H4 (cell line): ENCODE measurements at regions not wholly inside any gene's neighbourhood (a gene's known extent, or its start where the extent isn't known, plus 50 kb on each side); places are given as distances from the start of the nearest gene placed in this dataset.
A peak's percentile ranks its signal among the peaks of the same experiment; 100 is the strongest.
"Not testable (repeated sequence)": the region's sequence is repeated elsewhere in the genome, so short reads cannot be mapped to it uniquely, and the experiment has no call there.

Source experiments
- DNase-seq: peaks from one replicate; pipeline ENCODE4 v3.0.0-alpha.2; 2015; ENCODE audit warnings: low spot score

DNA sequence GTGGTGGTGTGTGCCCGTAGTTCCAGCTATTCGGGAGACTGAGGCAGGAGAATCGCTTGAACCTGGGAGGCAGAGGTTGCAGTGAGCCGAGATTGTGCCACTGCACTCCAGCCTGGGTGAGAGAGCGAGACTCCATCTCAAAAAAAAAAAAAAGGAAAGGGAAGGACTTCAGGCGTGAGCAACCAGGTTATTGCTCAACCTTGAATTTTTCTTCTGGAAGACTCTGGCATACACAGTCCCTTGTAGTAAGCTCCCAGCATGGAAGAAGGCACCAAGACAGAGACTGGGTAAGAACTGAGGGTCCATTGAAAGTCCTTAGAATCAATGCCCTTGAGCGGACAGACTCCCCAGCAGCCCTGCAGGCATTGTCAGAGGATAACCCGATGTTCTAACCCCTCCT lies 75.0 kb downstream of the C9orf50 start:
- DNase-seq, result not testable (repeated sequence)

DNA sequence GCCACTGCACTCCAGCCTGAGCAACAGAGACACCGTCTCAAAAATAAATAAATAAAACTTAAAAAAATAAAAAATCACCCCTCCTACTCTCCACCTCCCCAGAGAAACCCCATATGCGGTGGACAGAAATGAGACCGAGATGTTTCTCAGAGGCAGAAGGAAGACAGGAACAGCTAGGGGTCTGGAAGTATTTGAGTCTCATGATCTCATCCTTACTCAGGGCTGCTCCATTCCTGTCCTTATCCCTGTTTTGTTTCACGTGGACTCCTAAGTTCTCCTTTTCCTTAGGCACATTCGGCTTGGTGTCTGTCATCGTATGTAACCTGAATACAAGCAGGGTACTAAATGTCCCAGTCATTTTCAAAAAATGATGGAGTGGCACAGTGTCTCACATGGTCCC lies 76.1 kb downstream of the C9orf50 start:
- no peak for DNase-seq

- DNase-seq, result no peak
Measured at GRCh38 chr9:129542741-129543140, 78.2 kb downstream of the C9orf50 start.

- DNase-seq, result no peak
Measured at GRCh38 chr9:129541270-129541669, 79.6 kb downstream of the C9orf50 start.

- no peak for DNase-seq
Measured at GRCh38 chr9:129539446-129539845, 81.5 kb downstream of the C9orf50 start.

GRCh38 chr9:129531860-129532402 lies 89.0 kb downstream of the C9orf50 start:
- not testable (repeated sequence) for DNase-seq

DNA sequence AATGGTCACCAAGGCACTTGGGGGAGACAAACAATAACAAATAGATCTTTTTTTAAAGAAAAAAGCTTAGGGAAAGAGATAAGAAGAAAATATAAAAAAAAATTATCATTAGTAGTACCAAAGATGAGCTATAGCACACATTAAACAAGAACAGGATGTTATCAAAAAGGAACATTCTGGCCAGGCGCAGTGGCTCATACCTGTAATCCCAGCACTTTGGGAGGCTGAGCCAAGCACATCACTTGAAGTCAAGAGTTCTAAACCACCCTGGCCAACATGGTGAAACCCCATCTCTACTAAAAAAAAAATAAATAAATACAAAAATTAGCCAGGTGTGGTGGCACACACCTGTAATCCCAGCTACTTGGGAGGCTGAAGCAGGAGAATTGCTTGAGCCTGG lies 92.9 kb downstream of the C9orf50 start:
- not testable (repeated sequence) for DNase-seq

GRCh38 chr9:129525656-129526196 lies 95.2 kb downstream of the C9orf50 start:
- DNase-seq, result no peak

DNA sequence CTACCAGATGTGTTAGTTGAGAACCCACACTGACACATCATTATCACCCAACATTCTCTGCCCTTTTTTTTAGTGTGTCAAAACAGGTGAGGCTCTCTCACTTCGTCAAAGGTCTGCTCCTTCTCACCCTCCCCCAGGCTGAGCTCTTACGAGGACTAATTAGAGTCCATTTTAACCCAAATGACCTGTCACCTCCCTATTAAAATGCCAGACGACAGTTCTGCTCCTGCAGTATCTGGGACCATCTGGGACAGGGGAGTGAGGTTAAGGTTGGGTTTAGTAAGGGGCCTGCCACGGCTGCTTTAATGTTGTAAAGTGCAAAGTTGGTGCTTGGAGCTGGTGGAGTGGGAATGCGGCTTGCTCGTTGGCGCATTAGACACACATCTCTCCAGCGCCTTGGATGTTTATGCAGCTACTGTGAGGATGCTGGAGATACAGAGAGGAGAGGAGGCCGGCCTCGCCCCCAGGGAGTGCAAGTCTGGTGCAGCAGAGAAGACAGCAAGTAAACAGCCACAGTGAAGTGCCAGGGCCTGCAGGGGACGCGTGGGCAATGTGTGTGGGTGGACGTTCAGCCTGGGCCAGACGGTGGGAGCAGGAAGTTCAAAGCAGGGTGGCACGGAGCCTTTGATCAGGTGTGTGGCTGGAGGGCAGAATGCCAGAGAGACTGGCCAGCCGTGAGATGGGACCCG lies 96.2 kb downstream of the C9orf50 start:
- no peak for DNase-seq

- no peak for DNase-seq
Measured at GRCh38 chr9:129523943-129524581, 96.8 kb downstream of the C9orf50 start.

DNA sequence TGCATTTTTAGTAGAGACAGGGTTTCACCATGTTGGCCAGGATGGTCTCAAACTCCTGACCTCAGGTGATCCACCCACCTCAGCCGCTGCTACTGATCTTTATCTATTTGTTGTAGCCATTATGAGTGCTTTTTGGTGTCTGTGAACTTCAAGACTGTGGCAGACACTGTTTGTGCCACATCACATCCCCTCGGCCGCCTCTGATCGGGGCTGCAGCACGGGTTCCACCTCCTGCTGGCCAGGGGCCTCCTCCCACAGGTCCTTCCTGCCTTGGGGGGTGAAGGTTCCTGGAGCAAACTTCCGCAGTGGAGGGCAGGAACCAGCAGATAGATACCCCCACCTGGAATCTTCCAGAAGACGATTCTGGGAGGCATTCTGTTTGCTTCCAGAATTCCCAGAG lies 98.5 kb downstream of the C9orf50 start:
- DNase-seq, result no peak

DNA sequence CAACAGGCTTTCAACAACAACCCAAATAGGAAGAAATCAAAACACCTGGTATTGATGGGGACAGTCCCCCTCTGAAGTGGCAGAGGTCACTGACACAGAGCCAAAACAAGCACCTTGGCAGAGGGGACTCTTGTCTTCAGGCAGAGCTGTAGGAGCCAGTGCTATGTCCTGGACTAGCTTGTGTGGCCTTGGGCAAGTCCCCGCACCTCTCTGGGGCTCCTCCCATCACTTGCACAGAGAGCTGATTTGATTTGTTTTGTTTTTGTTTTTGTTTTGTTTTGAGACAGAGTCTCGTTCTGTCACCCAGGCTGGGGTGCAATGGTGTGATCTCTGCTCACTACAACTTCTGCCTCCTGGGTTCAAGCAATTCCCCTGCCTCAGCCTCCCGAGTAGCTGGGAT lies 100.8 kb downstream of the C9orf50 start:
- no peak for DNase-seq

GRCh38 chr9:129518074-129518473 lies 102.8 kb downstream of the C9orf50 start:
- DNase-seq, result no peak

GRCh38 chr9:129517006-129517405 lies 103.9 kb downstream of the C9orf50 start:
- DNase-seq, result no peak

GRCh38 chr9:129514891-129515290 lies 106.0 kb downstream of the C9orf50 start:
- DNase-seq, result no peak

DNA sequence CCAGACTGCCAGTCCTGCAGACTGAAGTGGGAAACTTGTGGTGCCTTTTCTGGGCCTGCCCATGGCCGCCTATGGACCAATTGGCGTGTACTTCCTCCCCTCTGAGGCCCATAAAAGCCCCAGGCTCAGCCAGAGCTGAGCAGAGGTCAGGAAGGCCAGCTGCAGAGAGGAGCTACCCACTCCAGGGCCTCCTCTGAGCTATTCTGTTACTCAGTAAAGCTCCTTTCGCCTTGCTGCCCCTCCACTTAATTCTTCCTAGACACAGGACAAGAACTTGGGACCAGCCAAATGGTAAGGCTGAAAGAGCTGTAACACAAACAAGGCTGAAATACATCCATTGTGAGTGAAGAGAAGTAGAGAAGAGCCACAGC lies 106.4 kb downstream of the C9orf50 start:
- no peak for DNase-seq

DNA sequence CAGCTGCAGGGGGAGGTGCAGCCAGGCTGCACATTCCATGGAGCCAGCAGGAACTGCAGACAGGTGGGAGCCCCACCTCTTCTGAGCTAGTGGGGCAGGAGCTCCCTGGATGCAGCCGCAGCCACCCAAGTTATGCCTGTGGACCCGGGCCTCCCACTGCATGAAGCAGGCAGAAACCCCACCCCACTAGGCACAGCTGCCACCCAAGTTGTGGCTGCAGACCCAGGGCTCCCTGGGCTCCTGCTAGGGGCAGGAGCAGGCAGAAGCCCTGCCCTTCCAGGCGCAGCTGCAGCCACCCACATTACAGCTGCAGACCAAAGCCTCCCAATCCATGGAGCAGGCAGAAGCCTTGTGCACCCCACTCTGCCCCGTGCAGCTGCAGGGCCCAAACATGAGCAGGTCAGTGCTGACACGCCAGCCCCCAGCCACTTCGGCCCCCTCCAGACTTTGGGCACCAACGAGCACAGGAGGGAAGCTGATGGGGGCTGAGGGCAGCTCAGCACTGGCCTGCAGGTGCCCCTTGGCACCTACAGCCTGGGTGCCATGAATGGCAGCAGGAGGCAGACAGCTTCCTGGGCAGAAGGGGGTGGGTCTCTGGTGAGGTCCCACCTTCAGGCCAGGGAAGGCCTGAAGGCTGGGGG lies 106.9 kb downstream of the C9orf50 start:
- no peak for DNase-seq

- no peak for DNase-seq
Measured at GRCh38 chr9:129513282-129513681, 107.6 kb downstream of the C9orf50 start.

GRCh38 chr9:129511285-129511900 lies 109.5 kb downstream of the C9orf50 start:
- DNase-seq, result no peak

- peak; percentile 93 for DNase-seq
Measured at GRCh38 chr9:129509533-129509928, 111.4 kb downstream of the C9orf50 start.

GRCh38 chr9:129507805-129508204 lies 113.1 kb downstream of the C9orf50 start:
- no peak for DNase-seq

DNA sequence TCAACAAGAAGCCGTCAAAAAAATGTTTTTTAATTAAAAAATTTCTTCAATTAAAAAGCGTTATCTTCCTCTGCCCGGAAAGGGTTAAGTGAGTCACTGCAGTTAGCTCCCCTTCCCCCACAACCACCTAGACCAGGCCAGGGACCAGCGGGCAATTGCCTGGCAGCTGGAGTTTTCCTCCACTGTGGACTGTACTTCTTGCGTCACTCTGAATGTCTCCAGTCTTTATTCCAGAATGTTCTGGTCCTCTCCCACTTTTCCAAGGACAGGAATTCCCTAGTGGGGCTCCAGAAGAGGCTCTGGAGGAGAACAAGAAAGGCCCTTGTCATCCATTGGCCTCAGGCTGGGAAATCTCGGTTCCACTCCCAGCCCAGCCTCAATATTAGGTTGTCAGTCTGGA lies 114.0 kb downstream of the C9orf50 start:
- DNase-seq, result peak; percentile 70
